Spleen (tissue), 11 donors: ENCODE measurements at regions not wholly inside any gene's neighbourhood (a gene's known extent, or its start where the extent isn't known, plus 50 kb on each side); places are given as distances from the start of the nearest gene placed in this dataset.

Experiments used
- DNase-seq: peaks from one replicate; pipeline ENCODE4 v3.0.0-alpha.2; 2020
- H3K27ac ChIP-seq, 8 donors: fragments of 200-600 bp; sonication (generic) in 7 of 8; 1 replicate in 4 of 8; 2 replicates in 4 of 8; pipeline versions ENCODE4 v1.5.0 to v1.8.0; 2016 to 2021; ENCODE audit warnings: inconsistent platforms in 4 of 8, mild to moderate bottlenecking in 4 of 8, moderate library complexity in 1 of 8
- H3K27me3 ChIP-seq, 7 donors: fragments of 200-600 bp; sonication (generic) in 6 of 7; replicated peaks in 1 of 7; 1 replicate in 4 of 7; 2 replicates in 3 of 7; pipeline versions ENCODE4 v1.5.0 to v1.8.0; 2016 to 2021; ENCODE audit warnings: inconsistent platforms in 3 of 7, mild to moderate bottlenecking in 1 of 7
- H3K36me3 ChIP-seq, 6 donors: fragments of 200-600 bp; sonication (generic) in 5 of 6; 1 replicate in 4 of 6; 2 replicates in 2 of 6; pipeline versions ENCODE4 v1.5.0 to v1.8.0; 2016 to 2021; ENCODE audit warnings: inconsistent platforms in 2 of 6
- H3K4me1 ChIP-seq, 6 donors: fragments of 200-600 bp; sonication (generic) in 5 of 6; 1 replicate in 3 of 6; 2 replicates in 3 of 6; pipeline versions ENCODE4 v1.5.0 to v1.8.0; 2016 to 2021; ENCODE audit warnings: inconsistent platforms in 3 of 6
- H3K4me3 ChIP-seq, 8 donors: fragments of 200-600 bp; sonication (generic) in 7 of 8; 1 replicate in 4 of 8; 2 replicates in 4 of 8; pipeline versions ENCODE4 v1.5.0 to v1.8.0; 2016 to 2021; ENCODE audit warnings: inconsistent platforms in 4 of 8, mild to moderate bottlenecking in 4 of 8, moderate library complexity in 2 of 8
- H3K9me3 ChIP-seq, 8 donors: fragments of 200-600 bp; sonication (generic) in 7 of 8; 1 replicate in 4 of 8; 2 replicates in 4 of 8; pipeline versions ENCODE4 v1.5.0 to v1.8.0; 2016 to 2021; ENCODE audit warnings: inconsistent platforms in 4 of 8
- POLR2A ChIP-seq, 3 donors: fragments of 450-650 bp; IDR thresholded peaks; one replicate each; pipeline ENCODE4 v1.5.1; 2017; ENCODE audit warnings: antibody characterized with exemption in 3 of 3, mild to moderate bottlenecking in 1 of 3
- POLR2AphosphoS5 ChIP-seq, 3 donors: sonication (generic); formaldehyde crosslinking; IDR thresholded peaks; one replicate each; pipeline ENCODE4 v1.5.1; 2017; ENCODE audit warnings: antibody characterized with exemption in 3 of 3
- WGBS, 5 donors: extraction: QIAGEN DNeasy Blood & Tissue Kit in 3 of 5; methylation state at CpG; one replicate each; pipeline versions ENCODE4 v1.1.5 to v1.1.7; 2013 to 2018; 5-methylcytosine and 5-hydroxymethylcytosine counted together
- intact Hi-C: fragments of 100-400 bp; cut with DNase I; formaldehyde crosslinking; loops from one replicate; pipeline ENCODE4 v1.15.0; 2023; ENCODE audit warnings: low total_unique reads
- TF ChIP-seq, protein P1 (sequence below), 11 experiments: fragments of 200-600 bp in 7 of 11; fragments of 450-650 bp in 4 of 11; sonication (generic) in 4 of 11; IDR thresholded peaks in 8 of 11; conservative IDR thresholded peaks in 3 of 11; 1 replicate in 7 of 11; 2 replicates in 4 of 11; pipeline versions ENCODE4 v1.4.0 to v1.8.0; 2016 to 2021; ENCODE audit warnings: antibody characterized with exemption in 11 of 11, inconsistent platforms in 4 of 11, mild to moderate bottlenecking in 1 of 11
- donor health status: healthy with polysubstance abuse.
- donor health status: DM: no; HTN: no; CAD: no; lungs with moderate emphysema.
- donor health status: DM: no; HTN: no; CAD: no.
- donor health status: Bipolar disorder and iron deficiency.
- donor health status: healthy.
- donor health status: DM: no; HTN: no; CAD: no.
- donor health status: DM: yes; HTN: yes; CAD: no.

GRCh38 chr12:114041590-114041989 lies 75.5 kb upstream of the RBM19 start:
- Histone ChIP-seq H3K9me3 (no peaks in the 10 kb centered on the region), H3K4me3 (no peak overlapping the region), H3K27ac (no peak overlapping the region), H3K36me3 (no peaks in the 10 kb centered on the region), H3K27me3 (peaks cover 0 to 54% (median 12%) of the 10 kb centered on the region in 7 donors), H3K4me1 (no peaks in the 10 kb centered on the region)
- 65 to 83% (median 76%) methylated on average over 1 of the region's 1 CpG for WGBS, 5 donors
- no peak for TF ChIP-seq POLR2AphosphoS5 (IDR thresholded peaks at IDR 0.05)
- no peak for TF ChIP-seq POLR2A (IDR thresholded peaks at IDR 0.05)
- TF ChIP-seq, protein P1, sequence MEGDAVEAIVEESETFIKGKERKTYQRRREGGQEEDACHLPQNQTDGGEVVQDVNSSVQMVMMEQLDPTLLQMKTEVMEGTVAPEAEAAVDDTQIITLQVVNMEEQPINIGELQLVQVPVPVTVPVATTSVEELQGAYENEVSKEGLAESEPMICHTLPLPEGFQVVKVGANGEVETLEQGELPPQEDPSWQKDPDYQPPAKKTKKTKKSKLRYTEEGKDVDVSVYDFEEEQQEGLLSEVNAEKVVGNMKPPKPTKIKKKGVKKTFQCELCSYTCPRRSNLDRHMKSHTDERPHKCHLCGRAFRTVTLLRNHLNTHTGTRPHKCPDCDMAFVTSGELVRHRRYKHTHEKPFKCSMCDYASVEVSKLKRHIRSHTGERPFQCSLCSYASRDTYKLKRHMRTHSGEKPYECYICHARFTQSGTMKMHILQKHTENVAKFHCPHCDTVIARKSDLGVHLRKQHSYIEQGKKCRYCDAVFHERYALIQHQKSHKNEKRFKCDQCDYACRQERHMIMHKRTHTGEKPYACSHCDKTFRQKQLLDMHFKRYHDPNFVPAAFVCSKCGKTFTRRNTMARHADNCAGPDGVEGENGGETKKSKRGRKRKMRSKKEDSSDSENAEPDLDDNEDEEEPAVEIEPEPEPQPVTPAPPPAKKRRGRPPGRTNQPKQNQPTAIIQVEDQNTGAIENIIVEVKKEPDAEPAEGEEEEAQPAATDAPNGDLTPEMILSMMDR (IDR thresholded peaks at IDR 0.05 in 8 of 11, conservative IDR thresholded peaks at IDR 0.05 in 3 of 11) = no peak
- intact Hi-C loops = no loop called here
- no peak for DNase-seq

DNA sequence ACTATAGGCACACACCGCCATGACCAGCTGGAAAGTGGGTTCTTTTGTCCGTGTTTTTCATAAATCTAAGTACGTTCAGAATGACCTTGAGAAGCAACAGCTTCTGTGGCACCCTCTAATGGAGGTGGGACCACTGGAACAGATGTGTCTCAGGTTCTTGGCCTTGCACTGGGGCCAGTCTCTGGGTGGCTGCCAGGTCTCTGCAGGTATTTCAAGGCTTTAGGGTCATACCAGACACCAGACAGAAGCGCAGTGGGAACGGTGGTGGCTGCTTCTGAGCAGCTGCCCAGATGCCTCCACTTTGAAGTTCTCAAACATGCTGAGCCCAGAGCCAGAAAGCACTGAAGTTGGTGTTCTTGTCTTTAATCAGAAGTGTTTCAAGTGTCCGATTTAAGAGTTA lies 75.0 kb upstream of the RBM19 start:
- Histone ChIP-seq H3K4me3 (no peak overlapping the region), H3K9me3 (no peaks in the 10 kb centered on the region), H3K27me3 (peaks cover 0 to 54% (median 13%) of the 10 kb centered on the region in 7 donors), H3K4me1 (no peaks in the 10 kb centered on the region), H3K27ac (no peak overlapping the region), H3K36me3 (no peaks in the 10 kb centered on the region)
- intact Hi-C loops = no loop called here
- TF ChIP-seq POLR2A (IDR thresholded peaks at IDR 0.05) (no peak), POLR2AphosphoS5 (IDR thresholded peaks at IDR 0.05) (no peak)
- no peak for DNase-seq
- 80 to 89% (median 86%) methylated on average over 4 to 6 of the region's 6 CpGs for WGBS, 5 donors

DNA sequence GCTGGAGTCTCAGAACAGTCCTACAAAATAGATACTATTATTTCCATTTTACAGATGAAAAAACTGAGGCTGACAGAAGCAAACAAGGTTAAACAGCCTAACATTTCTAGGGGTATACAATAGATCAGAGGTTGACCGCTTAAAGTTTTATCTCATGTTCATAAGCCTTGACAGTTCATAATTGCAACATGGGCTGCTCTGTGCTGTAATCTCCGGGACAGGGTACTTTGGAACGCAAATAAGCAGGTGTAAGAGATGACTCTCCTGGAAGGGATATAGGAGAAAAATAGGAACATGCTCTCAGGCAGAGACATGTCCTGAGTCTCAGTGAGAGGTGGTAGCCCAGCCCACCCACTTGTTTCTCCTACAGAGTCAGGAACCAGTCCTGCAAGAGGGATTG lies 72.8 kb upstream of the RBM19 start:
- intact Hi-C loops = no loop called here
- peaks cover 0 to 51% (median 9%) of the 10 kb centered on the region in 7 donors for H3K27me3 ChIP-seq
- no peak overlapping the region for H3K27ac ChIP-seq
- WGBS, 5 donors = 91 to 96% (median 95%) methylated on average over 3 of the region's 3 CpGs
- no peaks in the 10 kb centered on the region for H3K36me3 ChIP-seq
- no peaks in the 10 kb centered on the region for H3K4me1 ChIP-seq
- TF ChIP-seq POLR2A (IDR thresholded peaks at IDR 0.05) (no peak), POLR2AphosphoS5 (IDR thresholded peaks at IDR 0.05) (no peak)
- TF ChIP-seq, protein P1 (IDR thresholded peaks at IDR 0.05 in 8 of 11, conservative IDR thresholded peaks at IDR 0.05 in 3 of 11) = no peak
- no peak for DNase-seq
- H3K9me3 ChIP-seq = no peaks in the 10 kb centered on the region
- no peak overlapping the region for H3K4me3 ChIP-seq

DNA sequence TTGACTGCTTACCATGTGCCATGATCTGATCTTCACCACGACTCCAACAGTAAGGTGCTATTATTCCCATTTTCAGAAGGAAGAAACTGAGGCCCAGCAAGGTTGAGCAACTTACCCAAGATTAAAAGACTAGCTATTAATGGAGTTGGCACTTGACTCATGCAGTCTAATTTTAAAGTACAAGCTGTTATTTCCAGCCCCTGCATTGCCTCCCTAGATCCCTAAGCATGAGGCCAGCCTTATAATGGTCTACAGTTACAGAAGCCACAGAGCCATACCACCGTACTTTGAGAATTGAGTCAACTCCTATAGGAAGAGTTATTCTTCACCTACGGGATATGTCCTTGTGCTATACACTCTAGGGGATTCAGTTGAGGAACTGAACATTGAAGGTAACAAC lies 66.7 kb upstream of the RBM19 start:
- intact Hi-C loops = no loop called here
- Histone ChIP-seq H3K9me3 (no peaks in the 10 kb centered on the region), H3K4me1 (no peaks in the 10 kb centered on the region), H3K4me3 (no peak overlapping the region), H3K27me3 (peaks cover 0 to 60% (median 12%) of the 10 kb centered on the region in 7 donors), H3K36me3 (no peaks in the 10 kb centered on the region), H3K27ac (no peak overlapping the region)
- 86 to 94% (median 88%) methylated on average over 3 of the region's 3 CpGs for WGBS, 5 donors
- TF ChIP-seq, protein P1 (IDR thresholded peaks at IDR 0.05 in 8 of 11, conservative IDR thresholded peaks at IDR 0.05 in 3 of 11) = no peak
- TF ChIP-seq POLR2AphosphoS5 (IDR thresholded peaks at IDR 0.05) (no peak), POLR2A (IDR thresholded peaks at IDR 0.05) (no peak)
- no peak for DNase-seq

DNA sequence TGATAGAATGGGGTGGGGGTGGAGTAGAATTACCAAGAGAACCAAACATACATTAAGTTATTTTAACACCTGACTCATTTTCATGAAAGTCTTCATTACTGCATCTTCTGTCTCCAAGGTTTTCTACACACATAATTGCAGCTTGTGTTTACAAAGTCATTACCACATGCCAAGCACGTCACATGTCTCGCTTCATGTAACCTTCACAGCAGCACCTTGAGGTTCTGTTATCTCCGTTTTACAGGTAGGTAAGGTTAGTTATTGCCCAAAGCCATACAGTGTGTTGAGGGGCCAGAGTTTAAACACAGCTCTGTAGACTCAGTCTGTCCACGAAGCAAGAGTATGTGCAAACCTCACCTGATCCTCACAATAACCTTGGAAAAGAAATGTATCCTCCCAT lies 64.3 kb upstream of the RBM19 start:
- no peaks in the 10 kb centered on the region for H3K4me1 ChIP-seq
- TF ChIP-seq POLR2A (IDR thresholded peaks at IDR 0.05) (no peak), POLR2AphosphoS5 (IDR thresholded peaks at IDR 0.05) (no peak)
- TF ChIP-seq, protein P1 (IDR thresholded peaks at IDR 0.05 in 8 of 11, conservative IDR thresholded peaks at IDR 0.05 in 3 of 11) = no peak
- WGBS, 5 donors = 70 to 83% (median 74%) methylated on average over 4 of the region's 4 CpGs
- H3K27me3 ChIP-seq = peaks cover 0 to 41% (median 0%) of the 10 kb centered on the region in 7 donors
- H3K9me3 ChIP-seq = peaks cover 0 to 9% (median 6%) of the 10 kb centered on the region in 8 donors
- DNase-seq = no peak
- H3K4me3 ChIP-seq = no peak overlapping the region
- no peak overlapping the region for H3K27ac ChIP-seq
- no peaks in the 10 kb centered on the region for H3K36me3 ChIP-seq
- intact Hi-C loops = no loop called here
